OCI-LY7 (cell line): ENCODE measurements at regions not wholly inside any gene's neighbourhood (a gene's known extent, or its start where the extent isn't known, plus 50 kb on each side); places are given as distances from the start of the nearest gene placed in this dataset.
"Not testable (repeated sequence)": the region's sequence is repeated elsewhere in the genome, so short reads cannot be mapped to it uniquely, and the experiment has no call there.

Source experiments
- EZH2phosphoT487 ChIP-seq: fragments of 200-600 bp; sonication (generic); IDR thresholded peaks from 2 replicates; pipeline ENCODE4 v1.6.1; 2018; ENCODE audit warnings: low read depth, borderline replicate concordance, mild to moderate bottlenecking, mixed run types, antibody characterized with exemption, low read length, moderate library complexity, mixed read lengths
- TF ChIP-seq, protein P1 (sequence below): fragments of 200-600 bp; sonication (generic); conservative IDR thresholded peaks from 2 replicates; pipeline ENCODE4 v1.5.1; 2014; ENCODE audit warnings: mild to moderate bottlenecking, antibody characterized with exemption, low read length, moderate library complexity, mixed read lengths

DNA sequence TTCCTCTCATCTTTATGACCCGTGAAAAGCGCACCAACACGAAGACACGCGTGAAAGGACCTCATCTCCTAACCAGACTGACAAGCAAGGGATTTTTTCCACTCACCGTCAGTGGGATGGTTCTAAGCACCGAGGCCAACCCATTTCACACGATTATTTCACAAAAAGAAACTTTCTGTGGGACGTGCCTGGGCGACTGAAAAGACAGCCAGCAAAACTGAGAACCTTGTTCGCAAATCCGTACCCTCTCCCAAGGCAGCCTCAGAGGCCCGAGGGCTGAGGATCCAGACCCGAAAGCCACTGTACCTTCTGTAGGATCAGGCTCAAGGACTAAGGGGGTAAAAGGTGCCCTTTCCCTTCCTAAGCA, 84.9 kb upstream of the METTL9 start:
- TF ChIP-seq, protein P1, sequence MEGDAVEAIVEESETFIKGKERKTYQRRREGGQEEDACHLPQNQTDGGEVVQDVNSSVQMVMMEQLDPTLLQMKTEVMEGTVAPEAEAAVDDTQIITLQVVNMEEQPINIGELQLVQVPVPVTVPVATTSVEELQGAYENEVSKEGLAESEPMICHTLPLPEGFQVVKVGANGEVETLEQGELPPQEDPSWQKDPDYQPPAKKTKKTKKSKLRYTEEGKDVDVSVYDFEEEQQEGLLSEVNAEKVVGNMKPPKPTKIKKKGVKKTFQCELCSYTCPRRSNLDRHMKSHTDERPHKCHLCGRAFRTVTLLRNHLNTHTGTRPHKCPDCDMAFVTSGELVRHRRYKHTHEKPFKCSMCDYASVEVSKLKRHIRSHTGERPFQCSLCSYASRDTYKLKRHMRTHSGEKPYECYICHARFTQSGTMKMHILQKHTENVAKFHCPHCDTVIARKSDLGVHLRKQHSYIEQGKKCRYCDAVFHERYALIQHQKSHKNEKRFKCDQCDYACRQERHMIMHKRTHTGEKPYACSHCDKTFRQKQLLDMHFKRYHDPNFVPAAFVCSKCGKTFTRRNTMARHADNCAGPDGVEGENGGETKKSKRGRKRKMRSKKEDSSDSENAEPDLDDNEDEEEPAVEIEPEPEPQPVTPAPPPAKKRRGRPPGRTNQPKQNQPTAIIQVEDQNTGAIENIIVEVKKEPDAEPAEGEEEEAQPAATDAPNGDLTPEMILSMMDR, result not testable (repeated sequence)
- TF ChIP-seq EZH2phosphoT487, result not testable (repeated sequence)
